GM13976 (cell line): ENCODE measurements at regions not wholly inside any gene's neighbourhood (a gene's known extent, or its start where the extent isn't known, plus 50 kb on each side); places are given as distances from the start of the nearest gene placed in this dataset.

ENCODE experiments used
- DNase-seq: peaks from one replicate; pipeline ENCODE4 v3.0.0; 2012; ENCODE audit warnings: low spot score
- CTCF ChIP-seq: IDR thresholded peaks from 2 replicates; pipeline ENCODE4 v1.5.1; 2012; ENCODE audit warnings: borderline replicate concordance, mild to moderate bottlenecking; ENCODE audit not compliant: insufficient read depth; ENCODE audit errors: extremely low read depth, missing control alignments, control extremely low read depth
- in situ Hi-C: fragments of 300-500 bp; cut with MboI; formaldehyde crosslinking; loops from one replicate; pipeline ENCODE4 v1.12.0; 2022; ENCODE audit warnings: low sequenced_read_pairs, mixed read lengths, inconsistent platforms; ENCODE audit not compliant: unreplicated experiment

GRCh38 chr5:165913059-165913458, 2378.4 kb upstream of the WWC1 start:
- no peak for TF ChIP-seq CTCF
- in situ Hi-C loops = no loop called here
- DNase-seq = no peak

- in situ Hi-C loops = no loop called here
- no peak for DNase-seq
- no peak for TF ChIP-seq CTCF
Observed at GRCh38 chr5:165914456-165914855, 2377.0 kb upstream of the WWC1 start.

- in situ Hi-C loops = no loop called here
- no peak for DNase-seq
- TF ChIP-seq CTCF = no peak
Observed at GRCh38 chr5:165919196-165919595, 2372.2 kb upstream of the WWC1 start.

GRCh38 chr5:165920655-165921054, 2370.8 kb upstream of the WWC1 start:
- in situ Hi-C loops = no loop called here
- TF ChIP-seq CTCF = no peak
- DNase-seq = no peak

- no peak for TF ChIP-seq CTCF
- no peak for DNase-seq
- in situ Hi-C loops = no loop called here
Observed at GRCh38 chr5:165928971-165929370, 2362.5 kb upstream of the WWC1 start.

GRCh38 chr5:165940541-165940940, 2350.9 kb upstream of the WWC1 start:
- in situ Hi-C loops = no loop called here
- no peak for DNase-seq
- TF ChIP-seq CTCF = no peak

- DNase-seq = no peak
- no peak for TF ChIP-seq CTCF
- in situ Hi-C loops = no loop called here
Observed at GRCh38 chr5:165956854-165957253, 2334.6 kb upstream of the WWC1 start.
